K562 (cell line): ENCODE measurements at regions not wholly inside any gene's neighbourhood (a gene's known extent, or its start where the extent isn't known, plus 50 kb on each side); places are given as distances from the start of the nearest gene placed in this dataset.

Experiments
- ATAC-seq: fragments of 200-7000 bp; cut with Tn5 transposase; 3 replicates; pipeline ENCODE4 v1.9.1; 2020; ENCODE audit warnings: moderate library complexity
- BruUV-seq: library from RNA; stranded (reverse); fragments of 400-500 nt; replicated peaks from 2 replicates; lab custom pipeline; 2021; lab: Mats Ljungman, UMichigan
- CTCF ChIA-PET: fragments of 300-600 bp; formaldehyde crosslinking; extraction: SDS; loops from one replicate; lab custom pipeline; 2021; ENCODE audit warnings: low intra/inter-chr PET ratio; lab: Yijun Ruan, JAX
- POLR2A ChIA-PET: fragments of 300-600, 350-650 bp; sonication (Branson Sonifier 250); formaldehyde crosslinking; extraction: SDS; loops from one replicate; lab custom pipeline; 2021; ENCODE audit warnings: antibody characterized with exemption, inconsistent platforms; lab: Yijun Ruan, JAX
- DNase-seq, 4 experiments: peaks; one replicate each; pipeline versions ENCODE4 v3.0.0 to v3.0.0-alpha.2; 2011 to 2018; ENCODE audit warnings: low spot score in 3 of 4, mixed read lengths in 3 of 4; ENCODE audit errors: extremely low read depth in 1 of 4
- FAIRE-seq: peaks from 2 replicates; lab custom pipeline; 2011; peaks lifted over from hg19 to GRCh38; lab: Jason Lieb, UNC
- H2AFZ ChIP-seq: 2 replicates; pipeline ENCODE4 v1.6.0; 2011; ENCODE audit warnings: low read depth, low read length, control low read depth, inconsistent platforms
- H3K27ac ChIP-seq: fragments of 200-600 bp; 3 replicates; pipeline ENCODE4 v1.8.0; 2011; ENCODE audit warnings: low read depth, mild to moderate bottlenecking, control low read depth, inconsistent platforms, low read length, moderate library complexity, mixed read lengths; ENCODE audit errors: extremely low read depth
- H3K27me3 ChIP-seq, 2 experiments: fragments of 300-600 bp in 1 of 2; 2 replicates in 1 of 2; 3 replicates in 1 of 2; pipeline versions ENCODE4 v1.6.0 to v1.8.0; 2011; ENCODE audit warnings: inconsistent platforms in 2 of 2, low read length in 2 of 2, mild to moderate bottlenecking in 1 of 2, mixed read lengths in 1 of 2, moderate library complexity in 1 of 2; ENCODE audit not compliant: control insufficient read depth in 2 of 2, insufficient read depth in 2 of 2
- H3K36me3 ChIP-seq: fragments of 300-600 bp; 3 replicates; pipeline ENCODE4 v1.8.0; 2011; ENCODE audit warnings: mild to moderate bottlenecking, low read length, inconsistent platforms; ENCODE audit not compliant: control insufficient read depth, insufficient read depth
- H3K4me1 ChIP-seq, 2 experiments: fragments of 200-600 bp in 1 of 2; replicated peaks in 1 of 2; 2 replicates in 1 of 2; 3 replicates in 1 of 2; pipeline versions ENCODE4 v1.5.1 to v1.8.0; 2011; ENCODE audit warnings: inconsistent platforms in 2 of 2, low read length in 2 of 2, mild to moderate bottlenecking in 1 of 2, mixed read lengths in 1 of 2, moderate library complexity in 1 of 2; ENCODE audit not compliant: control insufficient read depth in 2 of 2, insufficient read depth in 2 of 2
- H3K4me2 ChIP-seq: 2 replicates; pipeline ENCODE4 v1.6.1; 2011; ENCODE audit warnings: low read length, control low read depth, inconsistent platforms, mixed read lengths; ENCODE audit not compliant: insufficient read depth
- H3K4me3 ChIP-seq: fragments of 200-600 bp; sonication (generic), shearing (Covaris generic); 2 replicates; pipeline ENCODE4 v1.5.1; 2016; ENCODE audit warnings: control low read depth, inconsistent platforms
- H3K79me2 ChIP-seq: fragments of 200-600 bp; 3 replicates; pipeline ENCODE4 v1.8.0; 2011; ENCODE audit warnings: low read length, inconsistent platforms; ENCODE audit not compliant: control insufficient read depth, insufficient read depth
- H3K9ac ChIP-seq, 2 experiments: 2 replicates each; pipeline versions ENCODE4 v1.6.0 to v1.6.1; 2011; ENCODE audit warnings: low read depth in 2 of 2, low read length in 2 of 2, control low read depth in 1 of 2, inconsistent platforms in 1 of 2, mild to moderate bottlenecking in 1 of 2, mixed read lengths in 1 of 2; ENCODE audit not compliant: insufficient read depth in 1 of 2
- H3K9me1 ChIP-seq: one replicate; pipeline ENCODE4 v1.6.0; 2011; ENCODE audit warnings: inconsistent platforms, mild to moderate bottlenecking, low read length, moderate library complexity; ENCODE audit not compliant: control insufficient read depth, insufficient read depth
- H3K9me3 ChIP-seq: replicated peaks from 2 replicates; pipeline ENCODE4 v1.5.1; 2011; ENCODE audit warnings: low read depth, low read length, inconsistent platforms; ENCODE audit not compliant: control insufficient read depth, insufficient read depth
- H4K20me1 ChIP-seq: replicated peaks from 2 replicates; pipeline ENCODE4 v1.6.1; 2011; ENCODE audit warnings: low read length, inconsistent platforms, mixed read lengths; ENCODE audit not compliant: control insufficient read depth, insufficient read depth
- BHLHE40 ChIP-seq: IDR thresholded peaks from 2 replicates; pipeline ENCODE4 v1.6.1; 2011; ENCODE audit warnings: low read length, improper control_type of control experiment
- CCNT2 ChIP-seq: IDR thresholded peaks from 2 replicates; pipeline ENCODE4 v1.6.1; 2011; ENCODE audit warnings: borderline replicate concordance, low read depth, mild to moderate bottlenecking, moderate library complexity, mixed read lengths, low read length; ENCODE audit not compliant: insufficient read length; ENCODE audit errors: extremely low read depth
- DPF2 ChIP-seq: fragments of 450-650 bp; IDR thresholded peaks from 2 replicates; pipeline ENCODE4 v1.6.1; 2016
- ERF ChIP-seq: fragments of 450-650 bp; formaldehyde crosslinking; IDR thresholded peaks from 2 replicates; pipeline ENCODE4 v1.4.0; 2020; ENCODE audit warnings: mild to moderate bottlenecking, mixed read lengths
- ETV6 ChIP-seq, 3 experiments: fragments of 150-350 bp in 1 of 3; sonication (generic) in 1 of 3; formaldehyde crosslinking in 1 of 3; IDR thresholded peaks; 2 replicates each; pipeline versions ENCODE4 v1.6.1 to v1.8.0; 2014 to 2022; ENCODE audit warnings: borderline replicate concordance in 2 of 3, low read depth in 2 of 3, antibody characterized with exemption in 1 of 3, low read length in 1 of 3, mild to moderate bottlenecking in 1 of 3, missing genetic modification reagents in 1 of 3
- FOXA3 ChIP-seq, 2 experiments: fragments of 450-650 bp in 1 of 2; sonication (generic) in 1 of 2; formaldehyde crosslinking; IDR thresholded peaks in 1 of 2; conservative IDR thresholded peaks in 1 of 2; 2 replicates each; pipeline versions ENCODE4 v1.4.0 to v1.8.0; 2020 to 2022; ENCODE audit warnings: mild to moderate bottlenecking in 2 of 2, missing genetic modification reagents in 1 of 2
- HDGF ChIP-seq: fragments of 450-650 bp; IDR thresholded peaks from 2 replicates; pipeline ENCODE4 v1.6.1; 2016
- MAFG ChIP-seq: fragments of 450-650 bp; conservative IDR thresholded peaks from 2 replicates; pipeline ENCODE4 v1.6.1; 2016; ENCODE audit warnings: missing genetic modification characterization, missing compliant biosample characterization
- NEUROD1 ChIP-seq: fragments of 150-350 bp; IDR thresholded peaks from 2 replicates; pipeline ENCODE4 v1.6.1; 2014; ENCODE audit warnings: borderline replicate concordance, low read length, low read depth; ENCODE audit not compliant: partially characterized antibody
- PTBP1 ChIP-seq: fragments of 200-400 bp; formaldehyde crosslinking; IDR thresholded peaks from 2 replicates; pipeline ENCODE4 v1.6.1; 2017; ENCODE audit warnings: low read depth, low read length
- SMARCA5 ChIP-seq: fragments of 450-650 bp; IDR thresholded peaks from 2 replicates; pipeline ENCODE4 v1.6.1; 2016
- SRSF7 ChIP-seq: fragments of 200-400 bp; formaldehyde crosslinking; optimal IDR thresholded peaks from 2 replicates; pipeline ENCODE3; 2017; ENCODE audit warnings: mild to moderate bottlenecking, low read depth, low read length
- WGBS: fragments of 100-300 bp; shearing (Covaris generic); methylation state at CpG from one replicate; pipeline ENCODE4 v1.1.6; 2016; ENCODE audit warnings: low coverage, mixed read lengths; ENCODE audit not compliant: insufficient coverage; ENCODE audit errors: missing lambda C conversion rate; 5-methylcytosine and 5-hydroxymethylcytosine counted together
- in situ Hi-C: fragments of 300-500 bp; cut with MboI; formaldehyde crosslinking; loops from 4 replicates; pipeline ENCODE4 v1.15.0; 2018; ENCODE audit warnings: inconsistent platforms, mixed read lengths
- intact Hi-C: fragments of 100-400 bp; cut with micrococcal nuclease; formaldehyde crosslinking; loops from 2 replicates; pipeline ENCODE4 v1.14.2; 2022
- TF ChIP-seq, protein P1 (sequence below): sonication (generic); formaldehyde crosslinking; IDR thresholded peaks from 2 replicates; pipeline ENCODE4 v1.8.0; 2022; ENCODE audit warnings: mild to moderate bottlenecking, missing genetic modification reagents
- TF ChIP-seq, protein P2 (sequence below), 2 experiments: fragments of 450-650 bp; IDR thresholded peaks; 2 replicates each; pipeline ENCODE4 v1.6.1; 2016; ENCODE audit warnings: mild to moderate bottlenecking in 2 of 2, borderline replicate concordance in 1 of 2, low read depth in 1 of 2, moderate library complexity in 1 of 2

DNA sequence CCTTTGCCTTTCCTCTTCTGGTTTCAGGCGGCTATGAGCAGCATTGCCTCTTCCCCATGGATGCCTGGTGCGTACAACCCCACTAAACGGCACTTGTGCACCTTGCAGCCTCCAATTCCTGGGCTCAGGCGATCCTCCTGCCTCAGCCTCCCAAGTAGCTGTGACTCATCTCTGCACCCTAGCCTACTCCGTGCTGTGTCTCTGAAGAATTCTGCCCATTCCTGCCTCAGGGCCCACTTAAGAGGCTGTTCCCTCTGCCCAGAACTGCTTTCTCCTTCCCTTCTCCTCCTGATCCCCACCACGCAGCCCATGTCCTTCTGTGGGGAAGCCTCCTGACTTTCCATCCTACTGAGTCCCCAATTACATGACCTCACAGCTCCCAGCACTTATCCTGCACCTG lies 142.2 kb upstream of the ZNF507 start:
- Histone ChIP-seq H3K9me1 (peaks cover 4% of the 10 kb centered on the region), H3K4me3 (no peak overlapping the region), H4K20me1 (no peaks in the 10 kb centered on the region), H3K9ac (no peak overlapping the region), H3K9me3 (no peaks in the 10 kb centered on the region), H3K27me3 (no peaks in the 10 kb centered on the region; a peak in 1 of 5 replicates), H3K4me1 (no peaks in the 10 kb centered on the region), H3K36me3 (no peaks in the 10 kb centered on the region), H3K4me2 (no peak overlapping the region), H2AFZ (no peak overlapping the region), H3K79me2 (no peaks in the 10 kb centered on the region), H3K27ac (no peak overlapping the region)
- ATAC-seq, result no peak
- WGBS, result 1% methylated on average over 6 of the region's 6 CpGs
- ChIA-PET CTCF (no interaction called here), POLR2A (no interaction called here)
- DNase-seq, result no peak
- intact Hi-C loops (no loop called here), in situ Hi-C loops (no loop called here)
- BruUV-seq, result no TSS peak
- no peak for FAIRE-seq
- TF ChIP-seq ERF (CRISPR knock-in tag) (no peak), HDGF (no peak), SRSF7 (no peak), SMARCA5 (no peak), PTBP1 (no peak), MAFG (tag) (no peak), CCNT2 (no peak), ETV6 (IDR thresholded peaks at IDR 0.05; ENCODE audit: borderline replicate concordance in 1 of 2, low read depth in 2 of 2, low read length in 1 of 2) (no peak), ETV6 (CRISPR knock-in tag; IDR thresholded peaks at IDR 0.05; ENCODE audit: borderline replicate concordance) (no peak), NEUROD1 (no peak), DPF2 (no peak), BHLHE40 (no peak), FOXA3 (CRISPR knock-in tag; conservative IDR thresholded peaks at IDR 0.05 in 1 of 2, IDR thresholded peaks at IDR 0.05 in 1 of 2) (no peak)
- TF ChIP-seq, protein P1, sequence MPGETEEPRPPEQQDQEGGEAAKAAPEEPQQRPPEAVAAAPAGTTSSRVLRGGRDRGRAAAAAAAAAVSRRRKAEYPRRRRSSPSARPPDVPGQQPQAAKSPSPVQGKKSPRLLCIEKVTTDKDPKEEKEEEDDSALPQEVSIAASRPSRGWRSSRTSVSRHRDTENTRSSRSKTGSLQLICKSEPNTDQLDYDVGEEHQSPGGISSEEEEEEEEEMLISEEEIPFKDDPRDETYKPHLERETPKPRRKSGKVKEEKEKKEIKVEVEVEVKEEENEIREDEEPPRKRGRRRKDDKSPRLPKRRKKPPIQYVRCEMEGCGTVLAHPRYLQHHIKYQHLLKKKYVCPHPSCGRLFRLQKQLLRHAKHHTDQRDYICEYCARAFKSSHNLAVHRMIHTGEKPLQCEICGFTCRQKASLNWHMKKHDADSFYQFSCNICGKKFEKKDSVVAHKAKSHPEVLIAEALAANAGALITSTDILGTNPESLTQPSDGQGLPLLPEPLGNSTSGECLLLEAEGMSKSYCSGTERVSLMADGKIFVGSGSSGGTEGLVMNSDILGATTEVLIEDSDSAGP (CRISPR knock-in tag), result no peak
- TF ChIP-seq, protein P2, sequence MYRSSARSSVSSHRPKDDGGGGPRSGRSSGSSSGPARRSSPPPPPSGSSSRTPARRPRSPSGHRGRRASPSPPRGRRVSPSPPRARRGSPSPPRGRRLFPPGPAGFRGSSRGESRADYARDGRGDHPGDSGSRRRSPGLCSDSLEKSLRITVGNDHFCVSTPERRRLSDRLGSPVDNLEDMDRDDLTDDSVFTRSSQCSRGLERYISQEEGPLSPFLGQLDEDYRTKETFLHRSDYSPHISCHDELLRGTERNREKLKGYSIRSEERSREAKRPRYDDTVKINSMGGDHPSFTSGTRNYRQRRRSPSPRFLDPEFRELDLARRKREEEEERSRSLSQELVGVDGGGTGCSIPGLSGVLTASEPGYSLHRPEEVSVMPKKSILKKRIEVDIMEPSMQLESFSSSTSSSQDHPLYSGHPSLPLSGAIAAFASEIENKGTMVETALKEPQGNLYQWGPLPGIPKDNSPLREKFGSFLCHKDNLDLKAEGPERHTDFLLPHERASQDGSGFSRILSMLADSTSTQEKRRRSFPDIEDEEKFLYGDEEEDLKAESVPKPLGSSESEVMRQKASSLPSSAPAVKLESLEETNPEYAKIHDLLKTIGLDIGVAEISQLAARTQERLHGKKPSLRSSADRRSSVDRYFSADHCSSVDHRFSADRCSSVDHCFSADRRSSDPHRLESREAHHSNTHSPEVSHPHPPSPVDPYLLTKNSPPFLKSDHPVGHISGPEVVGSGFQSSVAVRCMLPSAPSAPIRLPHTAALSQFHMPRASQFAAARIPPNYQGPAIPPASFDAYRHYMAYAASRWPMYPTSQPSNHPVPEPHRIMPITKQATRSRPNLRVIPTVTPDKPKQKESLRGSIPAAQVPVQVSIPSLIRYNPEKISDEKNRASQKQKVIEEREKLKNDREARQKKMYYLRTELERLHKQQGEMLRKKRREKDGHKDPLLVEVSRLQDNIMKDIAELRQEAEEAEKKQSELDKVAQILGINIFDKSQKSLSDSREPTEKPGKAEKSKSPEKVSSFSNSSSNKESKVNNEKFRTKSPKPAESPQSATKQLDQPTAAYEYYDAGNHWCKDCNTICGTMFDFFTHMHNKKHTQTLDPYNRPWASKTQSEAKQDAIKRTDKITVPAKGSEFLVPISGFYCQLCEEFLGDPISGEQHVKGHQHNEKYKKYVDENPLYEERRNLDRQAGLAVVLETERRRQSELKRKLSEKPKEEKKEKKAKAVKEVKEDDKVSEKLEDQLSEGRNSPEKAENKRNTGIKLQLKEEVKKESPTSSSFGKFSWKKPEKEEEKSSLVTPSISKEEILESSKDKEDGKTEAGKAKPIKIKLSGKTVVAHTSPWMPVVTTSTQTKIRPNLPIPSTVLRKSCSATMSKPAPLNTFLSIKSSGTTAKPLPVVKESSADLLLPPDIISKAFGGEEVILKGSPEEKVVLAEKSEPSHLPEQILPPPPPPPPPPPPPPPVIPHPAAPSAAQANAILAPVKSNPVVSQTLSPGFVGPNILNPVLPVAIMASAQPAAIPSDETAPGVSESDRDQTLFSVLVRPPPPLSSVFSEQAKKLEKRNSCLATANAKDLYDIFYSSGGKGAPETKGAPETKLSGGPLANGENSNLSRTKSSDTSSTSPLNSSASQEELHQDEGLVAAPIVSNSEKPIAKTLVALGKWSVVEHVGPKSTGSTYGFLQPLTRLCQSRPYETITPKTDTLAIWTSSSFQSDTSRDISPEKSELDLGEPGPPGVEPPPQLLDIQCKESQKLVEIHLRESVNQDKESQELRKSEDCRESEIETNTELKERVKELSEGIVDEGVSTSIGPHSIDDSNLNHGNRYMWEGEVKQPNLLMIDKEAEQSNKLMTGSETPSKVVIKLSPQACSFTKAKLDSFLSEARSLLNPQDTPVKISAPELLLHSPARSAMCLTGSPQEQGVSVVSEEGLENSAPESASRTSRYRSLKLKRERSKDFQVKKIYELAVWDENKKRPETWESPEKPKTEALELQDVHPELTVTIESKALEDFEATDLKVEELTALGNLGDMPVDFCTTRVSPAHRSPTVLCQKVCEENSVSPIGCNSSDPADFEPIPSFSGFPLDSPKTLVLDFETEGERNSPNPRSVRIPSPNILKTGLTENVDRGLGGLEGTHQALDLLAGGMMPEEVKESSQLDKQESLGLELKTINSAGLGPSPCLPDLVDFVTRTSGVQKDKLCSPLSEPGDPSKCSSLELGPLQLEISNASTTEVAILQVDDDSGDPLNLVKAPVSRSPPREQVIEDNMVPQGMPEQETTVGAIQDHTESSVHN (IDR thresholded peaks at IDR 0.05; ENCODE audit: borderline replicate concordance in 1 of 2, low read depth in 1 of 2), result no peak
